ENCODE measurements at regions not wholly inside any gene's neighbourhood (a gene's known extent, or its start where the extent isn't known, plus 50 kb on each side); places are given as distances from the start of the nearest gene placed in this dataset.

- Histone ChIP-seq H3K27ac (no peak overlapping the region), H3K27me3 (replicated peaks; ENCODE audit: insufficient read depth) (no peaks in the 10 kb centered on the region), H3K9me3 (no peaks in the 10 kb centered on the region), H3K4me3 (no peak overlapping the region), H3K36me3 (no peaks in the 10 kb centered on the region), H3K4me1 (ENCODE audit: control insufficient read depth in 1 of 2, low read depth in 2 of 2) (no peaks in the 10 kb centered on the region)
- no peak for DNase-seq (ENCODE audit: low spot score)
- TF ChIP-seq CTCF (IDR thresholded peaks at IDR 0.05) = no peak
- ATAC-seq (ENCODE audit: insufficient number of reproducible peaks, low FRiP score, low read depth) = no peak
Observed at GRCh38 chr12:111084605-111085004, 164.2 kb upstream of the MYL2 start.

- ATAC-seq (ENCODE audit: insufficient number of reproducible peaks, low FRiP score, low read depth) (no peak), DNase-seq (ENCODE audit: low spot score) (no peak)
- H3K4me3 ChIP-seq = no peak overlapping the region
- no peaks in the 10 kb centered on the region for H3K4me1 ChIP-seq (ENCODE audit: control insufficient read depth in 1 of 2, low read depth in 2 of 2)
- TF ChIP-seq CTCF (IDR thresholded peaks at IDR 0.05) = no peak
- H3K9me3 ChIP-seq = no peaks in the 10 kb centered on the region
- no peak overlapping the region for H3K27ac ChIP-seq
- no peaks in the 10 kb centered on the region for H3K27me3 ChIP-seq (replicated peaks; ENCODE audit: insufficient read depth)
- H3K36me3 ChIP-seq = no peaks in the 10 kb centered on the region
Observed at GRCh38 chr12:111084158-111084557, 163.8 kb upstream of the MYL2 start.

GRCh38 chr12:111081600-111081999, 161.2 kb upstream of the MYL2 start:
- H3K36me3 ChIP-seq = no peaks in the 10 kb centered on the region
- no peak for TF ChIP-seq CTCF (IDR thresholded peaks at IDR 0.05)
- H3K4me3 ChIP-seq = no peak overlapping the region
- ATAC-seq (ENCODE audit: insufficient number of reproducible peaks, low FRiP score, low read depth) (no peak), DNase-seq (ENCODE audit: low spot score) (no peak)
- H3K4me1 ChIP-seq (ENCODE audit: control insufficient read depth in 1 of 2, low read depth in 2 of 2) = no peaks in the 10 kb centered on the region
- no peaks in the 10 kb centered on the region for H3K27me3 ChIP-seq (replicated peaks; ENCODE audit: insufficient read depth)
- no peaks in the 10 kb centered on the region for H3K9me3 ChIP-seq
- no peak overlapping the region for H3K27ac ChIP-seq

- no peak for TF ChIP-seq CTCF (IDR thresholded peaks at IDR 0.05)
- Histone ChIP-seq H3K36me3 (no peaks in the 10 kb centered on the region), H3K27me3 (replicated peaks; ENCODE audit: insufficient read depth) (no peaks in the 10 kb centered on the region), H3K27ac (no peak overlapping the region), H3K9me3 (no peaks in the 10 kb centered on the region), H3K4me1 (ENCODE audit: control insufficient read depth in 1 of 2, low read depth in 2 of 2) (no peaks in the 10 kb centered on the region), H3K4me3 (no peak overlapping the region)
- ATAC-seq (ENCODE audit: insufficient number of reproducible peaks, low FRiP score, low read depth) (no peak), DNase-seq (ENCODE audit: low spot score) (no peak)
Observed at GRCh38 chr12:111078731-111079130, 158.4 kb upstream of the MYL2 start.

GRCh38 chr12:111076611-111077451, 156.5 kb upstream of the MYL2 start:
- Histone ChIP-seq H3K27me3 (replicated peaks; ENCODE audit: insufficient read depth) (no peaks in the 10 kb centered on the region), H3K27ac (no peak overlapping the region), H3K36me3 (no peaks in the 10 kb centered on the region), H3K9me3 (no peaks in the 10 kb centered on the region), H3K4me3 (no peak overlapping the region), H3K4me1 (ENCODE audit: control insufficient read depth in 1 of 2, low read depth in 2 of 2) (no peaks in the 10 kb centered on the region)
- no peak for TF ChIP-seq CTCF (IDR thresholded peaks at IDR 0.05)
- no peak for DNase-seq (ENCODE audit: low spot score)
- no peak for ATAC-seq (ENCODE audit: insufficient number of reproducible peaks, low FRiP score, low read depth)

Measured in thoracic aorta (tissue), 2 donors.